Left ventricle myocardium superior (tissue), 1 donor: ENCODE measurements at regions not wholly inside any gene's neighbourhood (a gene's known extent, or its start where the extent isn't known, plus 50 kb on each side); places are given as distances from the start of the nearest gene placed in this dataset.

ENCODE experiments used
- ATAC-seq: fragments of 200-7000 bp; cut with Tn5 transposase; one replicate; pipeline ENCODE4 v1.9.1; 2020; ENCODE audit warnings: mild to moderate bottlenecking, moderate library complexity
- DNase-seq: peaks from one replicate; pipeline ENCODE4 v3.0.0-alpha.2; 2020
- intact Hi-C: fragments of 100-400 bp; cut with micrococcal nuclease; formaldehyde crosslinking; loops from one replicate; pipeline ENCODE4 v1.11.0; 2022
- donor health status: DM: no; HTN: yes; CAD: no; lungs with severe emphysema.

- intact Hi-C loops, result no loop called here
- ATAC-seq (no peak), DNase-seq (no peak)
These were observed 138.9 kb downstream of the PTH2R start for GRCh38 chr2:208545403-208546042.

GRCh38 chr2:208546107-208546506 lies 139.5 kb downstream of the PTH2R start:
- intact Hi-C loops, result no loop called here
- no peak for DNase-seq
- ATAC-seq, result no peak

- ATAC-seq (no peak), DNase-seq (no peak)
- intact Hi-C loops, result no loop called here
These were observed 140.5 kb downstream of the PTH2R start for GRCh38 chr2:208546860-208547650.

- intact Hi-C loops, result no loop called here
- no peak for DNase-seq
- no peak for ATAC-seq
These were observed 142.1 kb downstream of the PTH2R start for GRCh38 chr2:208548700-208549099.

GRCh38 chr2:208549546-208550158 lies 143.1 kb downstream of the PTH2R start:
- ATAC-seq (no peak), DNase-seq (no peak)
- intact Hi-C loops, result no loop called here

- no peak for DNase-seq
- intact Hi-C loops, result no loop called here
- no peak for ATAC-seq
These were observed 146.4 kb downstream of the PTH2R start for GRCh38 chr2:208552943-208553342.

GRCh38 chr2:208556983-208557484 lies 150.4 kb downstream of the PTH2R start:
- intact Hi-C loops, result no loop called here
- DNase-seq (no peak), ATAC-seq (no peak)

GRCh38 chr2:208565690-208566416 lies 159.3 kb downstream of the PTH2R start:
- intact Hi-C loops, result no loop called here
- ATAC-seq, result no peak
- DNase-seq, result no peak

- intact Hi-C loops, result no loop called here
- no peak for ATAC-seq
These were observed 161.6 kb downstream of the PTH2R start for GRCh38 chr2:208568203-208568602.

GRCh38 chr2:208570066-208570465 lies 163.5 kb downstream of the PTH2R start:
- intact Hi-C loops, result no loop called here

More at GRCh38 chr2:208568203-208568602, 161.6 kb downstream of the PTH2R start:
- DNase-seq, result no peak

GRCh38 chr2:208570851-208571763 lies 164.5 kb downstream of the PTH2R start:
- DNase-seq, result no peak
- intact Hi-C loops, result no loop called here
- no peak for ATAC-seq

More at GRCh38 chr2:208570066-208570465, 163.5 kb downstream of the PTH2R start:
- DNase-seq, result no peak
- ATAC-seq, result no peak

GRCh38 chr2:208571764-208572131 lies 165.2 kb downstream of the PTH2R start:
- DNase-seq (no peak), ATAC-seq (no peak)
- intact Hi-C loops, result no loop called here

- no peak for DNase-seq
- intact Hi-C loops, result no loop called here
- ATAC-seq, result no peak
These were observed 167.0 kb downstream of the PTH2R start for GRCh38 chr2:208573569-208573968.

- intact Hi-C loops, result no loop called here
- no peak for ATAC-seq
- DNase-seq, result no peak
These were observed 173.1 kb downstream of the PTH2R start for GRCh38 chr2:208579678-208580077.

GRCh38 chr2:208584378-208584985 lies 177.9 kb downstream of the PTH2R start:
- no peak for ATAC-seq
- intact Hi-C loops, result no loop called here
- DNase-seq, result no peak

- intact Hi-C loops, result no loop called here
- DNase-seq, result no peak
- ATAC-seq, result no peak
These were observed 179.9 kb downstream of the PTH2R start for GRCh38 chr2:208586516-208586915.

GRCh38 chr2:208594642-208595385 lies 188.2 kb downstream of the PTH2R start:
- no peak for ATAC-seq
- DNase-seq, result no peak
- intact Hi-C loops, result no loop called here
